Spinal cord (tissue), 9 donors: ENCODE measurements at regions not wholly inside any gene's neighbourhood (a gene's known extent, or its start where the extent isn't known, plus 50 kb on each side); places are given as distances from the start of the nearest gene placed in this dataset.
A peak's percentile ranks its signal among the peaks of the same experiment; 100 is the strongest.
"Not testable (repeated sequence)": the region's sequence is repeated elsewhere in the genome, so short reads cannot be mapped to it uniquely, and the experiment has no call there.

Experiments
- DNase-seq, 6 donors: peaks; one replicate each; pipeline versions ENCODE4 v3.0.0 to v3.0.0-alpha.2; 2013 to 2015; ENCODE audit warnings: low spot score in 6 of 6, low read depth in 4 of 6
- H3K27ac ChIP-seq: one replicate; pipeline ENCODE4 v1.5.1; 2013; ENCODE audit warnings: low read depth, low read length, control low read depth
- H3K27me3 ChIP-seq: one replicate; pipeline ENCODE4 v1.6.1; 2013; ENCODE audit warnings: low read length; ENCODE audit not compliant: control insufficient read depth, insufficient read depth
- H3K36me3 ChIP-seq: one replicate; pipeline ENCODE4 v1.6.1; 2013; ENCODE audit warnings: low read length; ENCODE audit not compliant: control insufficient read depth, insufficient read depth
- H3K4me1 ChIP-seq: one replicate; pipeline ENCODE4 v1.6.1; 2013; ENCODE audit warnings: low read length; ENCODE audit not compliant: control insufficient read depth, insufficient read depth
- H3K4me3 ChIP-seq: one replicate; pipeline ENCODE4 v1.5.1; 2013; ENCODE audit warnings: low read depth, low read length, control low read depth
- H3K9me3 ChIP-seq: one replicate; pipeline ENCODE4 v1.6.1; 2013; ENCODE audit warnings: low read length; ENCODE audit not compliant: control insufficient read depth, insufficient read depth
- WGBS: methylation state at CpG from one replicate; pipeline ENCODE4 v1.1.5; 2013; ENCODE audit warnings: missing lambda C conversion rate; ENCODE audit not compliant: insufficient coverage; 5-methylcytosine and 5-hydroxymethylcytosine counted together
- donor health status: healthy.

DNA sequence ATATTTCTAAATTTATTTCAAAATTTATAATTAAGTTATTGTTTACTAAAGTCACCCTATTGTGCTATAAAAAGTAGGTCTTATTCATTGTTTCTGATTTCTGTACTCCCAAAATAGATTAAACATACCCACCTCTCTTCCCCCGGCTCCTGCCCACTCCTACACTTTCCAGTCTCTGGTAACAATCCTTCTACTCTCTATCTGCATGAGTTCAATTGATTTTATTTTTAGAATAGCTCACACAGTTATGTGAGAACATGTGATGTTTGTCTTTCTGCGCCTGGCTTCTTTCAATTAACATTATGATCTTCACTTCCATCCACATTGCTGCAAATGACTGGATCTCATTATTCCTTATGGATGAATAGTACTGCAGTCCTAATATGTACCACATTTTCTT is 269.3 kb downstream of the ACTRT1 start:
- Histone ChIP-seq H3K27me3 (no peaks in the 10 kb centered on the region), H3K9me3 (no peaks in the 10 kb centered on the region), H3K4me1 (no peaks in the 10 kb centered on the region), H3K27ac (no peak overlapping the region), H3K4me3 (no peak overlapping the region), H3K36me3 (no peaks in the 10 kb centered on the region)
- no CpG with 5 or more reads among the region's 2 CpGs for WGBS
- DNase-seq = no peak

DNA sequence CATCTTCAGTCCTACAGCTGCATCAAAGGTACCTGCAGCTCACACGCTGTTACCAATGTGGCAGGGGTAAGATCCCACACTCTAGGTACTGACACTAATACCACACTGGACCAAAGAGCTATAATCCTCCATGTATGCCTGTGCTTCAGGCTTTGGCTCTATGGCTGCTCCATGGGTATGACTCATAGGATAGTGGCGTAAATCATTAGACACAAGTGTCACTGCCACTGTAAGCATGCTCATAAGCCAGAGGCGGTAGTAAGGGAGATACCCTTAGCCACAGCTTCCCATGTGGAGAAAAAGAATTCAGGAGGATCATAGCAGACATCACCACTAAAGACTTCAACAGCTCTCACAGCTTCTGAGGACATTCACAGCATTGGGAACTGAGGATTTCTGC is 287.5 kb downstream of the ACTRT1 start:
- DNase-seq = no peak
- H3K27ac ChIP-seq = no peak overlapping the region
- no peaks in the 10 kb centered on the region for H3K27me3 ChIP-seq
- H3K4me3 ChIP-seq = no peak overlapping the region
- H3K4me1 ChIP-seq = no peaks in the 10 kb centered on the region
- 82% methylated on average over 1 of the region's 3 CpGs for WGBS
- no peaks in the 10 kb centered on the region for H3K9me3 ChIP-seq
- no peaks in the 10 kb centered on the region for H3K36me3 ChIP-seq

DNA sequence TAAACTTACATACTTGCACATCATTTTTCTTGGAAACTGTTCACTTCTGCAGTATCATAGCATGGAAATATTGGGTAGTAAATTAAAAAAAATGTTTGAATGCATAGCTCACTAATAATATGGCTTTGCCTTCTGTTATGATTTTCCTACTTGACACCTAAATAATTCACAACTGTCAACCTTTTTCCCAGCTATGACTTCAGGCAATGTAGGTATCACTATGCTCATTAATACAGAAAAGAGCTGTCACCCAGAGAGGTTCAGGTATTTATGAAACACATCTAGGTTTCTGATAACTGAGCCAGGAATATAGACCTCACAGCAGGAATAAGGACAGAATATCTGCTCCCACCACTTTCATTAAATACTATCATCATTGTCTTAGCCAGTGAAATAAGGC is 289.5 kb downstream of the ACTRT1 start:
- H3K27me3 ChIP-seq = no peaks in the 10 kb centered on the region
- no peaks in the 10 kb centered on the region for H3K36me3 ChIP-seq
- H3K27ac ChIP-seq = no peak overlapping the region
- H3K9me3 ChIP-seq = no peaks in the 10 kb centered on the region
- H3K4me3 ChIP-seq = no peak overlapping the region
- no peak for DNase-seq
- no peaks in the 10 kb centered on the region for H3K4me1 ChIP-seq

DNA sequence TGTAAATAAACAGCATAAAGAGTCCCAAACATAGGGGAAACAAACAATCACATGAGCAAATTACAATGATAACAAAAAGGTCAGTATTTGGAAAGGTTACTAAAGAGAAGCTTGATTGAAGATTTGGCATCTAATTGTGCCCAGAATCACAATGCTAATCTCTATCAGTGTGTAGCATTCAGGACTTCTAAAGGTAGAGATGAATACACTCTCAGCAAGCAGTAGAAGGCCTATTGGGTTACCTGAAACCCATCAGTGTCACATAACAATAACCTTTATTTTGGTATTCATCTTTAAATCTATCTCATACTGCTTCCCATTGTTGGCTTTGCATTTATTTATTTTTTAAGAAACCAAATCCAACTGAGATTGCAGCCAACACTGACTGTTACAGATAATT is 319.5 kb downstream of the ACTRT1 start:
- no peaks in the 10 kb centered on the region for H3K4me1 ChIP-seq
- H3K9me3 ChIP-seq = no peaks in the 10 kb centered on the region
- H3K36me3 ChIP-seq = no peaks in the 10 kb centered on the region
- no peak overlapping the region for H3K27ac ChIP-seq
- H3K27me3 ChIP-seq = no peaks in the 10 kb centered on the region
- no peak overlapping the region for H3K4me3 ChIP-seq
- no peak for DNase-seq

DNA sequence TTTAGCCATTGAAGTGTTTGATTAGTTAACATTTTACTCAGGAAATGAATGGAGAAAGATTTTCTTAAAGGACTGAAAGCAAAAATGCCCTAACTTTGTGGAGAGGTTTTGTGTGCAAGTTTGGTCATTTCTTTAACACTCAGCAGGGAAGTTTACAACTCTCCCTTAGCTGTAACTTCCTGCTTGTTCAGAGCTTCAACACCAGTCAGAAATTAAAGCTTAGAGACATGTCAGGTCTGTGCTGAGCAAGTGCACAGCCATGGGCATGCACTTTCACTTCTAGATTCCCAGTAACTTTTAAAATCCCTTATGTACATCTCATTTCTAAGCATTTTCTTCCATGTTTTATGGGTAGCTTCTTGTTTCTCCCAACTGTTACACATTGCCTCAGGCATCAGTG is 326.0 kb downstream of the ACTRT1 start:
- Histone ChIP-seq H3K4me3 (no peak overlapping the region), H3K36me3 (no peaks in the 10 kb centered on the region), H3K27me3 (no peaks in the 10 kb centered on the region), H3K4me1 (no peaks in the 10 kb centered on the region), H3K9me3 (no peaks in the 10 kb centered on the region), H3K27ac (no peak overlapping the region)
- peak in 1 of 6 donors; percentile 0 for DNase-seq

DNA sequence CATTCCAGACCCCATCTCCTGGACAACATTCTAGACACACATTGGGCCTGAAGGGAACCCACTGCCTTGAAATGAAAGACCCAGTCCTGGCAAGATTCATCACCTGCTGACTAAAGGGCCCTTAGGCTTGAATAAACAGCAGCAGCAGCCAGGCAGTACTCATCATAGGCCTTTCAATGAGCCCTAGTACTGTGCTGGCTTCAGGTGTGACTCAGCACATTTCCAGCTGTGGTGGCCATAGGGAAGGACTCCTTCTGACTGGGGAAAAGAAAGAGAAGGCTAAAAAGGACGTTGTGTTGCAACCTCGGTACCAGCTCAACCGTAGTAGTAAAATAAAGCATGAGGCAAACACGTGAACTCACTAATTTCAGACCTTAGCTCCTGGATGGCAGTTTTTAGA is 344.0 kb downstream of the ACTRT1 start:
- Histone ChIP-seq H3K4me1 (no peaks in the 10 kb centered on the region), H3K36me3 (no peaks in the 10 kb centered on the region), H3K4me3 (no peak overlapping the region), H3K27ac (no peak overlapping the region), H3K27me3 (no peaks in the 10 kb centered on the region), H3K9me3 (no peaks in the 10 kb centered on the region)
- no peak for DNase-seq
- WGBS = 52% methylated on average over 4 of the region's 4 CpGs

DNA sequence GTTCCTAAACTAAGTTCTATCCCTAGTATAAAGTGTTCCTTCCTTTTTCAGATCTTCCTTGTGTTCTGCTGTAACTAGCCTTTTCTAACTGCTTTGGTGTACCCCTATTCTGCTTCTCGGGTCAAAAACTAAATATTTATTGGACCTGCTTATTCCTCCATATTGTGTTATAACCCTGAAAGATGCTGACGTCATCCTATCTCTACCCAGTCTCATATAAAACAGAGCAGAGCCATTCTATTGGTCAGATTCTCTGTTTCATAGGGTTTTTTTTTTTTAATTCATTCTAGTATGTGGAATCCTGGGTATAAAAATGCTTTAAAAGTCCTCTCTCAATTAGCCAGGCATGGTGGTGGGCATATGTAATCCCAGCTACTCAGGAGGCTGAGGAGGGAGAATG is 349.7 kb downstream of the ACTRT1 start:
- Histone ChIP-seq H3K4me3 (no peak overlapping the region), H3K27me3 (no peaks in the 10 kb centered on the region), H3K4me1 (no peaks in the 10 kb centered on the region), H3K36me3 (no peaks in the 10 kb centered on the region), H3K27ac (no peak overlapping the region), H3K9me3 (no peaks in the 10 kb centered on the region)
- no peak for DNase-seq
- 83% methylated on average over 1 of the region's 2 CpGs for WGBS

DNA sequence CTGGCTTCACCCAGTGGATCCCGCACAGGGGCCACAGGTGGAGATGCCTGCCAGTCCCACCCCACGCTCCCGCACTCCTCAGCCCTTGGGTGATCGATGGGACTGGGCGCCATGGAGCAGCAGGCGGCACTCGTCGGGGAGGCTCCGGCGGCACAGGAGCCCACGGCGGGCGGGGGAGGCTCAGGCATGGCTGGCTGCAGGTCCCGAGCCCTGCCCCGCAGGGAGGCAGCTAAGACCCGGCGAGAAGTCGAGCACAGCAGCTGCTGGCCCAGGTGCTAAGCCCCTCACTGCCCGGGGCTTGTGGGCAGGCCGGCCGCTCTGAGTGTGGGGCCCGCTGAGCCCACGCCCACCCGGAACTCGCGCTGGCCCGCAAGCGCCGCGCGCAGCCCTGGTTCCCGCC is 389.3 kb downstream of the ACTRT1 start:
- WGBS = 93% methylated on average over 22 of the region's 32 CpGs
- not testable (repeated sequence) for H3K36me3 ChIP-seq, H3K4me1 ChIP-seq, H3K4me3 ChIP-seq, DNase-seq, H3K27ac ChIP-seq, H3K27me3 ChIP-seq, H3K9me3 ChIP-seq

DNA sequence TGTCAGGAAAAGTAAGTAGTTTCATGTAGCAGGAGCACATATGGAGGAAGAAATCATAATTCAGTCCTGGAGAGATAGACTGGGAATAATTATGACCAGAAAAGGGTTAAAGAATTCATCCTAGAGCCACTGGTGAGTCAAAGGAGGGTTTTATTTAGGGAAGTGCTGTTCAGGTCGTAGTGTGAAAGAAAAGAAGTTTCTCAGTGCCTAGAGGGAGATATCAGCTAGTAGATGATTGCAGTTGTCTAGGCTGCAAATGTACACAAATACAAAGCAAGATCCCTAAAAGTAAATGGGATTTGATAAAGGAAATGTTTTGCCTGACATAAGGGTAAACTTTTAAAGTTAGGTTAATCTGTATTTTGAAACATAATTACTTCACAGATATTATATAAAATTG is 403.2 kb downstream of the ACTRT1 start:
- H3K27ac ChIP-seq = no peak overlapping the region
- no peak for DNase-seq
- no CpG with 5 or more reads among the region's 1 CpG for WGBS
- no peaks in the 10 kb centered on the region for H3K4me1 ChIP-seq
- no peaks in the 10 kb centered on the region for H3K9me3 ChIP-seq
- H3K27me3 ChIP-seq = no peaks in the 10 kb centered on the region
- no peaks in the 10 kb centered on the region for H3K36me3 ChIP-seq
- H3K4me3 ChIP-seq = no peak overlapping the region

DNA sequence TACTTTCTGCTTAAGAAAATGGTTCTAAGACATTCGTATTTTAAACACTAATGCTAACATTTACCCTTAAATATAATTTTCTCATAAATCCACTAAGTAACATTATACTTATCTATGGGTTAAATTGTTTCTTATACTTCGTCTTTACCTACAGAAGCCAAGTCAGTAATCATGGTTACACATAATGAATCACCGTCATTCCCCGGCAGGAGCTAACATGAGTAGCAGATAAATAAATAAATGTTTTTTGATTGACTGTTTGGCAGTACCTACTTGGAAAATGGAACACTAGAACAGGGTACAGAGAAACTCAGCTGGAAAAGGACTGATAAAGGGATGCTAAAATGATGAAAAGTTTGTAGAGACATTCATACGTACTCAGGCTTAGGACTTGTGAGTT is 430.4 kb downstream of the ACTRT1 start:
- H3K27ac ChIP-seq = no peak overlapping the region
- no peaks in the 10 kb centered on the region for H3K9me3 ChIP-seq
- WGBS = 94% methylated on average over 2 of the region's 5 CpGs
- H3K4me3 ChIP-seq = no peak overlapping the region
- DNase-seq = no peak
- H3K27me3 ChIP-seq = no peaks in the 10 kb centered on the region
- no peaks in the 10 kb centered on the region for H3K4me1 ChIP-seq
- no peaks in the 10 kb centered on the region for H3K36me3 ChIP-seq

DNA sequence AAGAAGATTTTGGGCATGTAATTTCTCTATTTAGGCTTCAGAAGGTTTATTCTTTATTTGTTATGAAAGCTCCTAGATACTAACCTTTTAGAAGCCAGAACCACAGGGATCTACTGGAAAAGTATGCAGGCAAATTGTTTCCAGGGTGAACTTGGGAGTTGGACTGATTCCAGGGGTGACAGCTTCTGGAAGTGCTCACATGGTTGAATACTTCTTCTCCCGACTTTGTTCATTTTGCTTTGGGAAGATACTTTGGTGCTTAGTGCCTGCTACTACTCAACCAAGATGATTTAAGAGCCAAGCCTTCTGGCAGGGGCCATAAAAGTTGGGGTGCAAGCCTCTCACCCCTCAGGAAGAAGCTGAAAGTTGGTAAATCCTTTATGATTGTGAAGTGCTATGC is 445.6 kb downstream of the ACTRT1 start:
- no peak overlapping the region for H3K27ac ChIP-seq
- DNase-seq = no peak
- no peaks in the 10 kb centered on the region for H3K9me3 ChIP-seq
- no peaks in the 10 kb centered on the region for H3K27me3 ChIP-seq
- no peaks in the 10 kb centered on the region for H3K36me3 ChIP-seq
- no CpG with 5 or more reads among the region's 1 CpG for WGBS
- H3K4me3 ChIP-seq = no peak overlapping the region
- H3K4me1 ChIP-seq = no peaks in the 10 kb centered on the region
